Stimulated activated CD8-positive, alpha-beta memory T cell treated with anti-CD3 and anti-CD28 coated beads, Interleukin-4, amount 100 ng/mL, for 48 hours (primary cell): ENCODE measurements at regions not wholly inside any gene's neighbourhood (a gene's known extent, or its start where the extent isn't known, plus 50 kb on each side); places are given as distances from the start of the nearest gene placed in this dataset.

Experiments
- DNase-seq: peaks from one replicate; pipeline ENCODE4 v3.0.0-alpha.2; 2020

- no peak for DNase-seq
These were observed 216.2 kb downstream of the MYLK4 start for GRCh38 chr6:2534406-2535042.

DNA sequence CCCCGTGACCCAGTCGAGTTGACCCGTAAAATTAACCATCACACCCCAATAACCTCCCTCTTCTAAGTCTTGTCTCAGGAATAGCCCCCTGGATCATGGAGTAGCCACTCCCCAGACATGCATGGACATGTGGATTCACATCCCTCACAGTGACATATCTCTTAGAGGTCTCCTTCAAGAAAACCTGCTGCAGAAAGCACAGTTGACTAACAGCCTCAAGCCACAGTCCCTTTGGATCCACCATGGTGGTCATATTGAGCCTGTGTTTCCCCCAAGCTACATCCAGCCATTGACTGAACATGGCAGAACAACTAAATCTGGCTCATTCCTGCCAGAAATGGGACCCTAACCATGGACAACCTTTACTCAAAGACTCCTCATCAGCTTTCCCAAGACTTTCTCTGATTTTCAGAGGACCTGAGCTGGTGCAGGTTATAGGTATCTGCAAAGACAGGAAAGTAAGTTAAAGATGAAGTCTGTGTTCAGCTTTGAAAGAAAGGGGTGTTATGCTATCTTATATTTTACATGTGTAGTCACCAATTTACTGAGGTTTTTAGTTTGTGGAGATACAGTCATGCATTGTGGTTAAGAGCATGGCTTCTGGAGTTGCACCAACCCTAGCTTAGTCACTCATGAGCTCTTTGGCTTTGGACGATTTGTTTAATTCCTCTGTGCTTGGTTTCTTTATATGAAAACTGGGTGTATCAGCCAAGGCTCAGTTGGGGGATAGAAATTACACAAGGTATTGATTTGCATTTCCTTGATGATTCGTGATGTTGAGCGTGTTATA is 219.1 kb downstream of the MYLK4 start:
- DNase-seq: no peak

DNA sequence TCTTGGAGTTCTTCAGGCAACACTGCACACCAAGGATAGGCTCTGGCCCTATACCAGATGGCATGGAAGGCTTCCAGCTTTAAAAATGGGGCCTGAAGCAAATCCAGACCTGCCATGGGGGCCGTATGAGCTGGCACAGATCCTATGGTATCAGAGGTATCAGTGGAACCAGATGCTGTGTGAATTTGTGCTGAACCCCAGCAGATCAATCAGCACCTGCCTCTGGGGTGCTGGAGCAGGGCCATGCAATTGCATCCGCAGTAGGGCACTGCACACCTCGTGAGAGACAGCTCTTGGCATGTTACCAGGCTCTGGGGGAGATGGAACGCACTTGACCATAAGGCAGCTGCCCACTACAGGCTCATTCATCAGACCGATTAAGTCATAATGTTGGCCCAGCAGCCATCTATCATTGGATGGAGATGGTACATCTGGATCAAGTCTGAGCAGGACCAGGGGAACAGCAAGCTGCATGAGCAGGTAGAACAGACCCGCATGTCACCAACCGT is 221.5 kb downstream of the MYLK4 start:
- DNase-seq: no peak

- DNase-seq: no peak
These were observed 222.6 kb downstream of the MYLK4 start for GRCh38 chr6:2528156-2528555.

DNA sequence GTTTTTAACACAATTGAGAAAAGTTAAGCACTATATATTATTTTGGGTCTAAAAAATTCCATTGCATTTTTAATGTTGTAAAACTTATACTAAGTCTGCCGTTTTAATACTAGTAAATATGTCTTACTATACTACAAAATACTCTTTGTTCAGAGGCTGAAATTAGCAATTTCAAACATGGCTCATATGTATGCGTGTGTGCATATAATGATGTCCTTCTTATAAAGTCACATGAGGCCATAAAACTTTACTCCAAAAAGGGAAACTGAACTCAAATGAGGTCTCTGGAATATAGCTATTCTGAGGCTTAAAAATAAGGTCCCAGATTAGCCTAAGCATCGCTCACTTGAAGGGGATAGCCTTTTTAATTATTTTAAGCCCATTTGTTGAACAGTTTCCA is 224.0 kb downstream of the MYLK4 start:
- no peak for DNase-seq

GRCh38 chr6:2524090-2524489 is 226.6 kb downstream of the MYLK4 start:
- no peak for DNase-seq

DNA sequence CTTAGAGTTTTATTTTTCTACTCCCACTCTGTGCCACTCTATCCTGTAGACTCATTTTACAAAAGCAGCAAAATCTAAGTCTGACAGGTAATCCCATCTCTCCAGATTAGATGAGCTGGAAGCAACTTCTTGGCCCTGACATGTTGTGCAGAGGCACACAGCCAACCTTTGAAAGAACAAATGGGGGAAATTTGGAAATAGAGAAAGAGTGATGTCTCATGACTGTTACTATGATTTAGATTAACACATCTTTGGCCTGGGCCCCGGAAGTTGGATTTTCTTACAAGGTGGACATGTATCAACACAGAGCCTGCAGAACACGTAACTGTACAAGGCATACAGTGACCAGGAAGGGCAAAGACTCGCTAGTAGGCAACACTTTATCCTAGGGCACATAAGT is 227.7 kb downstream of the MYLK4 start:
- no peak for DNase-seq

GRCh38 chr6:2522521-2522920 is 228.2 kb downstream of the MYLK4 start:
- no peak for DNase-seq

GRCh38 chr6:2517855-2518473 is 232.8 kb downstream of the MYLK4 start:
- DNase-seq: no peak

DNA sequence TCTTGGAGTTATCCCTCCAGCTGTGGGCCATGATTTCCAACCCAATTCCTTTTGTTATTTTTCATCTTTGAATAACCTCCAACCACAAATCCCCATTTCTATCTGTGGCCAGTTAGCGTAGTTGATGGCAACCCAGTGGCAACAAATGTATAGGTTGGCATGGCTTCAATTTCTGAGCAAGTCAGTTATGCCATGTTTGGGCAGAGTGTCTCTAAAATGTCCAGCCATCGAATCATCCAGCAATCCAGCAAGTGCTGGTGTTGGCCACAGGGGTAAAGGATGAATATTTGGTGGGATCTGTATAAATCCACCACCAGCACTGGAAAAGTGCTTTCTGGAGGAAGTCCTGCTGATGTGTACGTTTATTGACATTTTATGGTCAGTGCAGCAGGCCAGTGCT is 233.3 kb downstream of the MYLK4 start:
- no peak for DNase-seq

GRCh38 chr6:2516059-2516458 is 234.7 kb downstream of the MYLK4 start:
- no peak for DNase-seq

DNA sequence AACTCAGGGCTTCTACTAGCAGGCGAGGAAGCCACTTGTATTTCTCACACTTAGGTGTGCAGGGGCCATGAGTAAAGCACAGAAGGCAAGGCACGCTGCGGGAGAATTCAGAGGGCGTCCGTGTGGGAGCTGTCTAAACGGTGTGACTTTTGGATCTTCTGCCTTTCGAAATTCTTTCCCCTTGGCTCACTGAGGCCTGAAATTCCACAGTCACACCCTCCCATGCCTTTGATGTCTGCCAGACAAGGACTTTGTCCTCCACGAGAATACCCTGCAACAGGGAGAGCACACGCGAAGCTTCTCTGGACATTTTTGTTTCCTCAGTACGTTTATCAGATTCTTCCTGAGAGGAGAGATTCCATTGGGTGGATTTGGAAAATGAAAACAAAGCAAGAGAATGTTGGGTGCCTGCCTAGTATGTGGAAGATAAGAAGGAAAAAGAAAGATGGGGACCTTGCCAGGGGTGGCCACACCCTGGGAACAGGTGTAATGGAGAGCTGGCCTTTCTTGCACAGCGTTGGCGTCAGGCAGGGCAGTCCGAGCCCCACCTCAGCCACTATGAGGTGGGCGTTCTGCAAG is 235.7 kb downstream of the MYLK4 start:
- no peak for DNase-seq

- DNase-seq: no peak
These were observed 237.9 kb downstream of the MYLK4 start for GRCh38 chr6:2512802-2513201.

- no peak for DNase-seq
These were observed 240.4 kb downstream of the MYLK4 start for GRCh38 chr6:2510316-2510715.

GRCh38 chr6:2509711-2510110 is 241.0 kb downstream of the MYLK4 start:
- no peak for DNase-seq

DNA sequence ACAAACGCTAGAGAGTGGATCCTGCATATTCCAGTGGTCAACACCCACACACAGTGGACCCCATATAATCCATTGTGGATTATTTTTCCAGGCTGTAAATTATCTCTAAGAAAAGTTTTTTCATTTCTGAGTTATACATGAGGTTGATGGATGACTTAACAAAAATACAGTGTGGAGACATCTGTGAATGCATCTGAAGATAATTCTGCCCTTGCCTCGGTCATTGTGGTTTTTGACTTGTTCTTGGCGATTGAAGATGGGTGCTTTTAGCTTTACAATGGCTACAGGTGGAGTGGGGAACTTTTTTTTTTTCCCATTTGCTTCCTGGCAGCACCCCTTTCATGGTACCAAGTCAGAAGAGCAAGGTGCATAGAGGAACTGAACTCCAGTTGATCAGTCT is 242.7 kb downstream of the MYLK4 start:
- DNase-seq: no peak

GRCh38 chr6:2507521-2508037 is 243.1 kb downstream of the MYLK4 start:
- DNase-seq: no peak

DNA sequence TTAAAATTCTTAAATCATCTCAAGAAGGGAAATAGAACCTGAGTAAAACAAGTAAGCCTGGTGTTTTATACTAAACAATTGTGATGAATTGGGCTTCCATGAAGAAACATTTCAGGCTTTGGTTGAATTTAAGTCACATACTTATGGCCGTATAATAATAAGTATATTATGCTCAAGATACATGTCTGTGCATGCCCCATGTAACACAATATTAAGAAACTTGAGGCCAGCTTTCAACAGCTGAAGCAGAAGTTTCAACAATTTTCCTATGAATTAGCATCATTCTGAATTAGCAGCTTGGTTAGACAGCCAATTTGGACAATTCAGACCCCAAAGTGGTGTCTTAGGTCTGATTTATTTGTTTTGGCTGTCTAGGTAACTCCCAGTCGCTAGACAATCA is 243.7 kb downstream of the MYLK4 start:
- no peak for DNase-seq

DNA sequence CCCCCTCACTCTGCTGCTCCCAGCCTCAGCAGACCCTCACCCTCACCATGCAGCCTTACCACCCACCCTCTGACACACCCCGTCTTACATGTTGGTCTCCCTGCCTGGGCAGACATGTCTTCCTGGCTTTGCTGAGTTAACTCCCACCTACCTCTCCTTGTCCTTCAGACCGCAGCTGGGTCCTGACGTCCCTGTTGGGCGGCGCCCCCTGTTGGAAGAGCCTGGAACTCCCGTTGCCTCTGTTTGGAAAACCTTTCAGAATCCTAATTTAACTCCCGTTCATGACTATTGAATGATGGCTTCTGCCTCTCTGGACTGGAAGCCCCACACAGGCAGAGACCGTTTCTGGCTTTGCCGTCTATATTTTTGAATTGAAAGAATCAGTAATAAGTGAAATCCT is 245.1 kb downstream of the MYLK4 start:
- DNase-seq: peak; percentile 43

DNA sequence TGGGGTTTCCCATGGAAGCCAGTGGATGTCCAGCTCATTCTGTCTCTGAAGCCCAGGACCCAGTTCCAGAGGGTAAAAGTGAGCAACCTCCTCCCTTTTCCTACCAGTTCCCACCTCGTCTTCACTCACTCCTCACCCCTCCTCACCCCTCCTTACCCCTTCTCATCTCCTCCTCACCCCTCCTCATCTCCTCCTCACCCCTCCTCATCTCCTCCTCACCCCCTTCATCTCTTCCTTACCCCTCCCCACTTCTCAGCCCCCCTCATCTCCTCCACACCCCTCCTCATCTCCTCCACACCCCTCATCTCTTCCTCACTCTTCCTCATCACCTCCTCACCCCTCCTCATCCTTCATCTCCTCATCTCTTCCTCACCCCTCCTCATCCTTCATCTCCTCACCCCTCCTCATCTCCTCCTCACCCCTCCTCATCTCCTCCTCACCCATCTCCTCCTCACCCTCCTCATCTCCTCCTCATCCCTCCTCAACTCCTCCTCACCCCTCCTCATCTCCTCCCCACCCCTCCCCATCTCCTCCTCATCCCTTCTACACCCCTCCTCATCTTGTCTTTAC is 246.1 kb downstream of the MYLK4 start:
- DNase-seq: no peak

DNA sequence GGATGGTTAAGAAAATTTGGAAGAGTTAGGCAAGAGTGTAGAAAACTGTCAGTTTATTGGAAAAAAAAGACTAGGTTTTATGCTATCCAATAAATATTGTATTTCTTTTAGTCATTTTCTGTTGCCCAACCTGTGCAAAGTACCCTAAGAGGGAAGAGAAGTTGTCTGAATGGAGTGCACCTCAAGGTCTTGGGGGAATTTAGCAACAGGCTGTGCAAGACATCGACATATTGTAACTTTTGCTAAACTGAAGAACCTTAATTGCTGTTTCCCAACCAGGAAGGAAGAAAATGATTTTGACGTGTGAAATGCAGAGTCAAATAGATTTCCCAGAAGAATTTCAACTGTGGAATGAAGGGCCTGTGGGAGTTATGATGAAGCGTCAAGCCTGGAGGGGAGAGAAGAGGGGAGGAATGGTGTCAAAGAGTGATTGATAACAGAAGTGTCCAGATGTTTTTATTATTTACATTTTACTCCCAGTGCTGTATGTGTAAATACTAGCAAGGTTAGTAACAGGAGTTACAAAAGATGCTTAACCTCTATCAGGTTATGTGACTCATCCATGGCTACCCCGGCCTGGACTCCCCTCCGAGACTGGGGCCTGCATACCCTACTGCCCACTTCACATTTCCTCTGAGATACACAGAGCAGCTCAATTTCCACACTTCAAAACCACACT is 246.8 kb downstream of the MYLK4 start:
- no peak for DNase-seq

DNA sequence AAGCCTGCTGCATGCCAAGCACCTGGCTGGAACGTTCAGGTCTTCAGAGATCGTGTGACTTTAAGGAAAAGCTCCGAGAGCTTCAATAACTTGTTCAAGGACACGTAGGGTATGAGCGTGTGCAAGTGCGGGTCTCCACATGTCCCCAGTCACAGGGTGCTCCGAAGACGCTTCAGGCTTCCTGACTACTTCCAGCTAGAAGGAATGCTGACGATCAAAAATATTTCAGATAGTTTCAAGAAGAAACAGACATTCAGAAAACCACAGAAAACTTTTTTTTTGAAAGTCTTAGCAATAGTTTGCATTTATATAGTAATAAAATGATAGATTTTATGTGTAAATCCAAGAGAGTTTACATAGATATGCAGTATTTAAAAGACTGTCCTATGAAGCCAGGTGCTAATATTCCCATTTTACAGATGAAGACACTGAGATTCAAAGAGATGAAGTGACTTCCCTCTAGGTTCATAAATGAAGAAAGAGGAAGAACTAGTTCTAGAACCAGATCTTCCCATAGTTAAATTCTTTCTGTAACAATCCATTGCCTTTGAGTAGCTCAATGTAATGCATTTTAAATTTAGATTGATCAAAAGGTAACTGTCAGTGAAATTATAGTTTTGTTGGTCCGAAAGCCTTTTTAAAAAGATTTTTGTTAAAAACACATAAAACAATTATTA is 247.6 kb downstream of the MYLK4 start:
- no peak for DNase-seq
